SW 1271 (cell line): ENCODE measurements at regions not wholly inside any gene's neighbourhood (a gene's known extent, or its start where the extent isn't known, plus 50 kb on each side); places are given as distances from the start of the nearest gene placed in this dataset.
"Not testable (repeated sequence)": the region's sequence is repeated elsewhere in the genome, so short reads cannot be mapped to it uniquely, and the experiment has no call there.

Experiments used
- DNase-seq, 2 experiments: peaks; one replicate each; lab custom pipeline; 2025; lab: John Stamatoyannopoulos, UW

GRCh38 chr4:8972635-8973034 lies 101.0 kb upstream of the HMX1 start:
- not testable (repeated sequence) for DNase-seq

DNA sequence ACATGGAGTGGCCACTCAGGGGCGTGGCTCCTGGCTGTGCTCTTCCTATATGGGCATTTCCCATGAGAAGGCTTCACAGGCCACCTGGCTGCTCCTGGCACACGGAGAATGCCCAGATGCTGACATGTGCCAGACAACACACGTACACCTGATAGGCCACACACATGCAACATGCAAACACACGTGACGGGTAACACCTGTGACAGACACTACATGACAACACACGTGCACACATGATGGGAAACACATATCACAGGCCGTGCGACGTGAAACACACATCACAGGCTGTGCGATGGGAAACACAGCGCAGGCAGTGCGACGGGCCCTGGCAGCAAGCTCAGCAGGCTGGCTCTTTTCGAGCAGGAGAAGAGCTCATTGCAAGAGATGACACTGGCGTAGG lies 94.3 kb upstream of the HMX1 start:
- DNase-seq = not testable (repeated sequence)

- not testable (repeated sequence) for DNase-seq
Observed at GRCh38 chr4:8964201-8964788, 92.7 kb upstream of the HMX1 start.

DNA sequence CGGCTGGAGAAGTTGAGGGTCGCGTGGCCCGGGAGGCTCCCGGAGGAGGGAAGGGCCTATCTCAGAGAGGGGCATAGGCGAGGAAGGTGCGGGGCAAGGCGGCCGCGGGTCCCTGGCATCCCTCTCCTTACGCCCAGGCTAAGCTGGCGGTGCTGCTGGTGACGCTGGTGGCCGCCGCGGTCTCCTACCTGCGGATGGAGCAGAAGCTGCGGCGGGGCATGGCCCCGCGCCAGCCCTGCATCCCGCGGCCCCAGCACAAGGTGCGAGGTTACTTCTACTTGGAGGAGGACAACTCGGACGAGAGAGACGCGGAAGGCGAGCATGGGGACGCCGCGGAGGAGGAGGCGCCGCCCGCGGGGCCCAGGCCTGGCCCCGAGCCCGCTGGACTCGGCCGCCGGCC lies 91.9 kb upstream of the HMX1 start:
- DNase-seq = not testable (repeated sequence)

- peak in 1 of 2 experiments; percentile 18 for DNase-seq
Observed at GRCh38 chr4:8961343-8961742, 89.7 kb upstream of the HMX1 start.

- DNase-seq = not testable (repeated sequence)
Observed at GRCh38 chr4:8959471-8959870, 87.8 kb upstream of the HMX1 start.

DNA sequence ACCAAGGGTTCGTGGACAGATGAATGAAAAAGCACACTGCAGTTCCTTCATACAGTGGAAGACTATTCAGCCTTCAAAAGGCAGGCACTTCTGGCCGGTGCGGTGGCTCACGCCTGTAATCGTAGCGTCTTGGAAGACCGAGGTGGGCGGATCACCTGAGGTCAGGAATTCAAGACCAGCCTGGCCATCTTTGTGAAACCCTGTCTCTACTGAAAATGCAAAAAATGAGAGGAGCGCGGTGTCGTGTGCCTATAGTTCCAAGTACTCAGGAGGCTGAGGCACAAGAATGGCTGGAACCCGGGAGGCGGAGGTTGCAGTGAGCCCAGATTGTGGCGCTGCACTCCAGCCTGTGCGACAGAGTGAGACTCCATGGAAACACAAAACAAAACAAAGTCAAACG lies 82.4 kb upstream of the HMX1 start:
- DNase-seq = not testable (repeated sequence)

DNA sequence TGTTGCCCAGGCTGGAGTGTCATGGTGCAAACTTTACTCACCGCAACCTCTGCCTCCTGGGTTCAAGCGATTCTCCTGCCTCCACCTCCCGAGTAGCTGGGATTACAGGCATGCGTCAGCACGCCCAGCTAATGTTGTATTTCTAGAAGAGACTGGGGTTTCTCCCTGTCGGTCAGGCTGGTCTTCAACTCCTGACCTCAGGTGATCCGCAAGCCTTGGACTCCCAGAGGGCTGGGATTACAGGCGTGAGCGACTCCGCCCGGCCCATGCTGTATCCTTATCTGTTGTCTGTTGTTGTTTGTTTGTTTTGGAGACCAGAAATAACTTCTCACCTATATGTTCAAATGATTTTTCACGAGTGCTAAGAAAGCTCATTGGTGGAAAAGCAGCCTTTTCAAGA lies 81.2 kb upstream of the HMX1 start:
- not testable (repeated sequence) for DNase-seq

GRCh38 chr4:8952109-8952508 lies 80.5 kb upstream of the HMX1 start:
- not testable (repeated sequence) for DNase-seq

DNA sequence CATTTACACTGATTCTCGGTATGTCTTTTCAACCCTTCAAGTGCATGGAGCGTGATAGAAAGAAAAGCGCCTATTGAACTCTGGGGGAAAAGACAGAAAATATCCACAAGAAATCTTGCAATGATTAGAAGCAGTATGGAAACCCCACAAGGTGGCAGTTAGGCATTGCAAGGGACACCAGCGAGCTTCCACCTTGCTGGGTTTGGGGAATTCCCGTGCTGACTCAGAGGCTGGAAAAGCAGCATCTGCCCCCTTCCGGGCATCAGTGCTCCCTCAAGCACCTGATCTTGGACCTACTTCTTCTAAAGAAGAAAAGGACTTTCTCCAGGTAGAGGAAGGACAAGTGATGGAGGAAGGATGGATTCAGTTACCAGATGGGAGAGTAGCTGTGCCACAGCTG lies 73.9 kb upstream of the HMX1 start:
- DNase-seq = not testable (repeated sequence)

DNA sequence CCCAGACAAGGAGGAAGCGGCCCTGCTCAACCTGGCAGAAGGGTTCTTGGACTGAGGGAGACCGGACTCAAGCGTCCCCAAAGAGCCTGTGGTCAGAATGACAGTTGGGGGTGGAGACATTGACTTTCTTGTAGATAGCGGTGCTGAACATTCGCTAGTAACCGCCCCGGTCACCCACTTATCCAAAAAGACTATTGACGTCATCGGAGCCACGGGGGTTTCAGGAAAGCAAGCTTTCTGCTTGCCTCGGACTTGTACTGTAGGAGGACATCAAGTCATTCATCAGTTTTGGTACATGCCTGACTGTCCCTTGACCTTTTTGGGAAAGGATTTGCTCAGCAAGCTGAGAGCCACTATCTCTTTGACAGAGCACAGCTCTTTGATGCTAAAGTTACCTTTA lies 71.7 kb upstream of the HMX1 start:
- DNase-seq = not testable (repeated sequence)

DNA sequence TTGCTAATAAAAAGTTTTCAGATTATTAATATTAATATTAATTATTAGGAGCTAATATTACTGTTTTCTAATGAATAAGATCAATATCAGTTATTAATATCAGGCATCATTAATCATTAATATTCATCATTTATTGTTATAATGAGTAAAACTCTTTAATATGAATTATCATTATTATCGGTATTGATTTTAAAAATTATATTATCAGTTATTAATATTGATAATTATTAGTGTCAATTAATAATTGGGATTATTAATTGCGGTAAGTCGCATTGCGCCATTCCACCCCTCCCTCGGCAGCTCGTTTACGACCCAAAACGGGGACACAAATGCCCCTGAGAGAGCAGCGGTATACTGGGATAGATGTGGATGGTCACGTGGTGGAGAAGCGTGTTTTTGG lies 70.4 kb upstream of the HMX1 start:
- not testable (repeated sequence) for DNase-seq

- not testable (repeated sequence) for DNase-seq
Observed at GRCh38 chr4:8941492-8941805, 69.8 kb upstream of the HMX1 start.

DNA sequence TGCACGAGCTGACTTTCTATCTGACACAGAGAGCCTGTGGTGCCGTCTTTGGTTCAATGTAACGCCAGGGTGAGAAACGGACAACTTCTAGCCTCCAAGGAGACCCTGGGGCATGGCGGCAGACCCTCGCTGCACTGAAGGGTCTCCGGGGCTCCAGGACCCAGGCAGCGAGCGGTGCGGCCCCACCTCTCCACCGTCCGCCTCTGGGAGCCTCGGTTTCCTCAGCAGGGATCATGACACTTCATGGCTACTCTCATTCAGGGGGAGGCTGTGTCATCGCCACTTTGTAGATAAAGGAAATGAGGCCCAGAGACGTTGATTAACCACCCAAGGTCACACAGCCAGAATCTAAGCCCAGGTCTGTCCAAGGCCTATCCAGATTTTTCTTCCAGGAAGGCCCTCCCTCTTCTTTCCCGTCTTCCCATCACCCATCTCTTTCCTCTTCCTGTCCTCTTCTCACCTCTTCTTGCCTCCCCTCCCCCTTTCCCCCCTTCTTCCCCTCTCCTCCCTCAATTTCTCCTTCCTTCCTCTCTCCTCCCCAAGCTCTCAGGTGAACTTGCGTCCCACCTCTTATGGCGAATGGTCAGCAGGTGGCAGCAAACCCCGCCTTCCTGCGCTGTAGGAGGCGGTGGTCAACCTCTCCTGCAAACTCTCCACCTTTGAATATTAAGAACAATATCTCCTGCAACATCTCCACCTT lies 69.3 kb upstream of the HMX1 start:
- DNase-seq = peak in 1 of 2 experiments; percentile 8

GRCh38 chr4:8939840-8940742 lies 68.5 kb upstream of the HMX1 start:
- DNase-seq = no peak

DNA sequence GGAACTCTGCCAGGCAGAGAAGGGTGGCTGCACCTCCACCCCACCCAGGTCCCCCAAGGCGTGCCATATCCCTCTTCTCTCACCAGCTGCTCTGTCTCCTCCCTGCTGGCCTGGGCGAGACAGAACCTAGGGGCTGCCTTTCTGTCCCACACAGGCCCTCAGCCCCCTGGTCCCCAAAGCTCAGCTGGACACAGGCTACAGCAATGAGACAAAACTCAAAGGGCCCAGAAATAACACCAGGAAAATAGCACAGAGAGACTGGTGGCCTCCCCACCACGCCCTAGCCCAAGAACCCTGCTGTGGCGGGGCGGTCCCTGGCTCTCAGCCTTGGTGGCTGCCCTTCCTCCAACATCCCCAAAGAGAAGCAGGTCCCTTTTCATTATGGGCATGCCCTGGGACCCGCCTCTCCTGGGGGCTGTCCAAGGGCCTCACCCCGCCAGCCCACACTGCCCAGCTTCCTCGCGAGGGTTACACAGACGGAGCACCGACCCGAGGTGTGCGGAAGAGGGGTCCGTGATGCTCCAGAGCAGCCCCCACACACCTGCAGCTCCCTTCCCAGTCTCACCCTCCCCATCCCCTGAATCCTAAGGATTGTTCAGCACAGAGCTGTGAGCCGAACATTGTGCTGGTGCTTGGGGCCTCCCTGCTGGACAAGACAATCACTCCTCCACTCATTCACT lies 67.7 kb upstream of the HMX1 start:
- no peak for DNase-seq

GRCh38 chr4:8938623-8939022 lies 67.0 kb upstream of the HMX1 start:
- no peak for DNase-seq

DNA sequence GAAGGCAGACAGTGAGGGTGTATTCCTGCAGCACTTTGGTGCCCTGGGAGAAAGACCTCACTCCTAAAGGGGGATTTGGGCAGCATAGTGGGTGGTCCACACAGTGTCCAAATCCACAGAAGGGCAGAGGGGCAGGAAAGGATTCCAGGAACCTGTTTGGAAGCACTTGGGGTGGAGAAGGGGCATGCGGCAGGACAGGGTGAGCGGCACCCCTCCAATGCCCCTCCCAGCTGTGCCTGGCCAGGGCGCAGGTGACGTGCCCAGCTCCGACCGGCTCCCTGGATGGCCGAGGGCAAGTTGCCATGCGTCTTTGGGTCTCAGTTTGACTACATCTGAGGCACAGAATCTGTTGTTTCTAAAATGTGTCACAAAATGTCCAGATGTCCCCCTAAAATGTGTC lies 66.5 kb upstream of the HMX1 start:
- DNase-seq = no peak

DNA sequence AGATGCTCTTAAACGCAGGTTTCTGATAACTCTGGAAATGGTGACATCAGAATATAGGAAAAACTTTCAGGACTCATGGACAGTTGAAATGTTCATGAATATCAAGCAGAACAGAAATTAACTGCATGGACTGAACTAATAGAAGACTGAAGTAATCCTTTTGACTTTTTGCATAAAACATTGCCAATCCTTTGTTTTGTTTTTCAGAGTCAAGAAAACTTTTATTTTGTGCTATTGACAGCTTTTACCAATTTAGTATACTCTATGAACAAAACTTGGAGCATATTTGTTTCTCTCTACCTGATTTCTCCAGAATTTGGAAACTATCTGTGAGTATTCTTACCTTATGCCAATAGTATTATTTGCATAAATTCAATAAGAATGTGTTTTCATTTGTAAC lies 61.2 kb upstream of the HMX1 start:
- DNase-seq = no peak

GRCh38 chr4:8928074-8928473 lies 56.4 kb upstream of the HMX1 start:
- DNase-seq = no peak

GRCh38 chr4:8922481-8922880 lies 50.8 kb upstream of the HMX1 start:
- no peak for DNase-seq

- DNase-seq = no peak
Observed at GRCh38 chr4:8921465-8921864, 49.8 kb upstream of the HMX1 start.
